A172 (cell line): ENCODE measurements at regions not wholly inside any gene's neighbourhood (a gene's known extent, or its start where the extent isn't known, plus 50 kb on each side); places are given as distances from the start of the nearest gene placed in this dataset.

Experiments
- DNase-seq: peaks from one replicate; pipeline ENCODE4 v3.0.0-alpha.2; 2015; ENCODE audit warnings: low spot score

- no peak for DNase-seq
Measured at GRCh38 chr5:175388531-175388930, 55.5 kb downstream of the DRD1 start.

GRCh38 chr5:175387144-175387543 is 56.8 kb downstream of the DRD1 start:
- no peak for DNase-seq

GRCh38 chr5:175386526-175386925 is 57.5 kb downstream of the DRD1 start:
- no peak for DNase-seq

GRCh38 chr5:175385691-175386362 is 58.2 kb downstream of the DRD1 start:
- no peak for DNase-seq

GRCh38 chr5:175384724-175385552 is 59.0 kb downstream of the DRD1 start:
- DNase-seq = no peak

- peak; percentile 10 for DNase-seq
Measured at GRCh38 chr5:175383350-175383749, 60.6 kb downstream of the DRD1 start.

- DNase-seq = no peak
Measured at GRCh38 chr5:175382171-175382570, 61.8 kb downstream of the DRD1 start.

GRCh38 chr5:175381130-175381529 is 62.9 kb downstream of the DRD1 start:
- no peak for DNase-seq

- no peak for DNase-seq
Measured at GRCh38 chr5:175380701-175381100, 63.3 kb downstream of the DRD1 start.

- no peak for DNase-seq
Measured at GRCh38 chr5:175379867-175380266, 64.1 kb downstream of the DRD1 start.

GRCh38 chr5:175378444-175379028 is 65.4 kb downstream of the DRD1 start:
- peak; percentile 99 for DNase-seq

- DNase-seq = peak; percentile 27
Measured at GRCh38 chr5:175377816-175378215, 66.2 kb downstream of the DRD1 start.

- no peak for DNase-seq
Measured at GRCh38 chr5:175374166-175374875, 69.7 kb downstream of the DRD1 start.

- no peak for DNase-seq
Measured at GRCh38 chr5:175365866-175366265, 78.1 kb downstream of the DRD1 start.

- no peak for DNase-seq
Measured at GRCh38 chr5:175363300-175363699, 80.7 kb downstream of the DRD1 start.

GRCh38 chr5:175357995-175358394 is 86.0 kb downstream of the DRD1 start:
- DNase-seq = no peak

GRCh38 chr5:175356428-175356827 is 87.6 kb downstream of the DRD1 start:
- no peak for DNase-seq

GRCh38 chr5:175354964-175355363 is 89.0 kb downstream of the DRD1 start:
- no peak for DNase-seq

GRCh38 chr5:175353926-175354325 is 90.1 kb downstream of the DRD1 start:
- DNase-seq = no peak

GRCh38 chr5:175351897-175352590 is 91.9 kb downstream of the DRD1 start:
- no peak for DNase-seq

GRCh38 chr5:175351126-175351525 is 92.9 kb downstream of the DRD1 start:
- DNase-seq = no peak

GRCh38 chr5:175347931-175348330 is 96.1 kb downstream of the DRD1 start:
- no peak for DNase-seq
